ENCODE measurements at regions not wholly inside any gene's neighbourhood (a gene's known extent, or its start where the extent isn't known, plus 50 kb on each side); places are given as distances from the start of the nearest gene placed in this dataset.

DNA sequence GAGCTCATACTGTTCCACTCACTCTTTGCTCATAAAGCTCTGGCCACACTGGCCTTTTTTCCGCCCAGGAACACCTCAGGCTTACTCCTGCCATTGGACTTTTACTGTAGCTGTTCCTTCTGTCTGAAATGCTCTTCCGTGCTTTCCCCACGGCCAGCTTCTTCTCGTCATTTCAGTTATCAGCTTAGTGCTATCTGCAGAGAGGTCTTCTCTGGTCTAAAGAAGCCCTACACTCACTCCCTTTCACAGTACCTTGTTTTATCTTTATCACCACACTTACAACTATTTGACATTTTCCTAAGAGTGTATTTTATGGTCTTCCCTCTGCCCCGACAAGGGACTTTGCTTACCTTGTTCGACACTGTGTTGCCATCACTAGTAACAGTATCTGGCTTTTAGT, 388.1 kb upstream of the SPRED2 start:
- no peak for DNase-seq

DNA sequence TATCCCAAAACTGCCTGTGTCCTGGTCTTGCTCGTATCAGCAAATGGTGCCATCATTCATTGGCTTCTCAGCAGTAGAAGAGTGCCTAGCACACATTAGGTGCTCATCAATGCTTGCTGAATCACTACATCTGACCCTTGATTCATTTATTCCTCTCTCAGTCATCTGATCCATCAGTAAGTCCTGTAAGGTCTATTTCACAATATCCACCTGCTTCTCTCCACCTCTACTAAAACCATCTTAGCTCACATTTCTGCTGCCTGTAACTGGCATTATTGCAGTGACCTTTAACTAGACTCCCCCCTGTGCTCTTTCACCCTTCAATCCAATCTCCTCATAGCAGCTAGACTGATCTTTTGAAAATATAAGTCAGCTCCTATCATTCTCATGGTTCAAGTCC, 387.6 kb upstream of the SPRED2 start:
- no peak for DNase-seq

DNA sequence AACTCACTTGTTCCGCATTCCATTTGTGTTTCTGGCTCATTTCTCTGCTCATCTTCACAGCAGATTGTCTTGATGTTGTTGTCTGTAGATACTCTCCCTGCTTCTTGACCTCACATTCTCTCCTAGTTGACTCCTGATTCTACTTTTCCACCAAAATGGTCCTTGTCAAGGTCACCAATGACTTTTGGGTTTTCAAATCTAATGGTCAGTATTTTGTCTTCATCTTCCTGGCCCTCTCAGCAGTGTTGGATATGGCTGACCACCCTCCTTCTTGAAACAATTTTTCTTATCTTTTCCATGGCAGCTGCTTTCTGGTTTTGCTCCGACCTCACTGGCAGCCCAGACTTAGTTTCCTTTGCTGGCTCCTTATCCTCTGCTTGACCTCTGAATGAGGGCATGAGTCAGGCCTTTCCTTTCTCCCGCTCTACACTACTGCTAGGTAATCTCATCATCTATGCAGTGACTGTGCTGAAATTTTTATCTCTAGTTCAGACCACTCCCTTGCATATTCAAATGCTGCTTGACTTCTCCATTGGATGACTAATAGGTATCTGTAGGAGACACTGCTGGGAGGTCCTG, 386.6 kb upstream of the SPRED2 start:
- DNase-seq, result no peak

DNA sequence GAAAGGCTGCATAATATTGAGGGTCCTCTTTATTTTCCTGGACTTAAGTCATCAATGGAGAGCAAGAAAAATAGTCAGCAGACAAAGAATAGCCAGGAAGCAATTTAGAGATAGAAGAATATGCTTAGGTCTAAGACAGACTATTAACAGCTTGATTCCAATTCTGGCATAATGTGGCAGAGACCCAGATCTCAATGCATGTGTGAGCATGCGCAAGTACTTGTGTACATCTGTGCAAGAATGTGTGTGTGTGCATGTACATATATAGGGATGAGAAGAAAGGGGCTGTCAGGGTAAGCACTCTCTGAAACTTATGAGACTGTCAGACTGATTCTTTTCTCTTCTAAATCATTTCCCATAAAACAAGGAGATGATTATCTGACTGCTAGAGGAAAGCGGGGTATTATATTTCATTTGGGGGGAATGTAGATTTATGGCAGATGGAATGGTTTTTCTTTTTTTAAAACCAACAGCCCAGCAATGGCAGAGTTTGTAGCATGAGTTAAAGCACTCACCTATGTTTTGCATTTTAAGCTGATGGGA, 381.3 kb upstream of the SPRED2 start:
- no peak for DNase-seq

DNA sequence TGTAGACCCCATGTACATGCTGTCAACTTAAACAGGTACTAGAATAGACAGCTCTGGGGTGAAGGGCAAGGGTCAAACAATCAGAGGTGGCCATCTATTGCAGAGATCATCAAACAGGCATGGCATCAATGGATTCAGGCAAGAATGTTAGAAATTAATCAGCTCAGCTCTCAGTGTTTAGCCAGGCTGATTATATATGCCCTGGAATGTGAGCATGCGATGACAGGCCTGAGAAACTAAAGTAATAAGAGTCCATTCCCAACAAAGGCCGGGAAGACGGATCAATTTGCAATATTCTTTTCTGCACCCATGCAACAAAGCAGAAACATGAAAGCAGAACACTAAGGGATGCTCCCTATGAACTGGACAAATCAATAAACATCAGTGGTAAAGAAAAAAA, 380.5 kb upstream of the SPRED2 start:
- DNase-seq, result no peak

DNA sequence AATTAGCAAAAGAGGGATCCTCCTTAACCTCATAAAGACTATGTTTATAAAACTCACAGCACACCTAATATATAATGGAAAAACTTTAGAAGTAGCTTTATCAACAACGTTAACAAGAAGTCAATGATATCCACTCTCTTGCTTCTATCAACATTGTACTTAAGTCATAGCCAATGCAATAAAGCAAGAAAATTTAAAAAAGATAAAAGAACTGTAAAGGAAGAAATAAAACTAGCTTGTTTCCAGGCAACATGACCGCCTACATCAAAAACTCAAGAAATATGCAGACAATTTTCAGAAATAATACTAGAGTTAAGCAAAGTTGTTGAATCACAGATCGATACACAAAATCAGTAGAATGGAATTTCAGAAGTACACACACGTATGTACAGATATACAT, 375.5 kb upstream of the SPRED2 start:
- no peak for DNase-seq

DNA sequence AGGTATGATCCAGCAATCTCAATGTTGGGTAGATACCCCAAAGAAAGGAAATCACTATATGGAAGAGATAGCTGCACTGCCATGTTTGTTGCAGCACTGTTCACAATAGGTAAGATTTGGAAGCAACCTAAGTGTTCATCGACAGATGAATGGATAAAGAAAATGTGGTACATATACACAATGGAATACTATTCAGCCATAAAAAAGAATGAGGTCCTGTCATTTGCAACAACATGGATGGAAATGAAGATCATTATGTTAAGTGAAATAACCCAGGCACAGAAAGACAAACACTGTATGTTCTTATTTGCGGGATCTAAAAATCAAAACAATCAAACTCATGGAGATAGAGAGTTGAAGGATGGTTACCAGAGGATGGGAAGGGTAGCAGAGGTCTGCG, 372.4 kb upstream of the SPRED2 start:
- DNase-seq, result no peak

DNA sequence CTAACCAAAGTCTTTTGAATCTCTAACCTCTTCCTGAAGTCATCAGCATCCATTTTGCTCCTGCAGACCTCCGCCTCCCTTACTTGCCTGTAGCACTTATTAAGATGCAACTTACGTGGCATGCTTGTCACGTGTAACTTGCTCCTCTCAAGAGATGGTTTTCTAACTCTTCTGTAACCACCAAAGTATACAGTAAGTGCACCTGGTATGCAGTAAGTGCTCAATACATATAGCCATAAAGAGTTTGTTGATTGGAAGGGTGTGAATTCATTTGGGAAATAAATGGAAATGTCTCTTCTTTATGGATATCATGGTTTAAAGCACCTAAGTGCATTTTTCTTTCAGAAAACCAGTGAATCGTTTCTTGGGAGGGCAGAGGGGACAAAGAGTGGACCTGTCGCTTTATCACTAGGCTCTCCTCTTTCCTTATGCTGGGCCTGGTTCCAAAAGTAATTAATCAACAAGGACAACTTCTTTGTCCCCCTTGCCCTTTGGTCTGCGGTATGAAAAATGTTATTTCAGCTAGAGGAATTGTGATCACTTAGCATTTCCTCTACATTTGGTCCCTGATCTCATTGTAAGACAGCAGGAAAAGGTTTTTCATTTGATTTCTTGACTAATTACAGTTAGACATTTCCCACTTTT, 370.0 kb upstream of the SPRED2 start:
- DNase-seq, result no peak

DNA sequence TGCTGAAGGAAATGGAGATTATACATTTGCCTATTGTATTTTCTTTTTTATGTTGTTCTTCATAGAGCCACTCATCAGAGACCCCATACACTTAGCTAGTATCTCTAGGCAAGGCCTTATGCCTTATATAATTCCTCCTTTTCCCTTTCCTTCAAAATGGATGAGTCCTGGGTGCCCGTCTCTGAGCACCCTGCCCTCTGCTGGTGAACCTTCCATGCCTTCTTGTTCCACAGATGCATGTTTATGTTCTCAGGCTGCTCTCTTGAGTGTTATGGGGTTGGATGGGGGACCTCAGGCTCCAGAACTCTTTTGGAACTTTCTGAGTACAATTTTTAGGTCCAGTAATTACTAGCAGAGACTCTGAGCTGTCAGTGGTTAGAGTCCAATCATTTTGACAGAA, 368.6 kb upstream of the SPRED2 start:
- DNase-seq, result no peak

DNA sequence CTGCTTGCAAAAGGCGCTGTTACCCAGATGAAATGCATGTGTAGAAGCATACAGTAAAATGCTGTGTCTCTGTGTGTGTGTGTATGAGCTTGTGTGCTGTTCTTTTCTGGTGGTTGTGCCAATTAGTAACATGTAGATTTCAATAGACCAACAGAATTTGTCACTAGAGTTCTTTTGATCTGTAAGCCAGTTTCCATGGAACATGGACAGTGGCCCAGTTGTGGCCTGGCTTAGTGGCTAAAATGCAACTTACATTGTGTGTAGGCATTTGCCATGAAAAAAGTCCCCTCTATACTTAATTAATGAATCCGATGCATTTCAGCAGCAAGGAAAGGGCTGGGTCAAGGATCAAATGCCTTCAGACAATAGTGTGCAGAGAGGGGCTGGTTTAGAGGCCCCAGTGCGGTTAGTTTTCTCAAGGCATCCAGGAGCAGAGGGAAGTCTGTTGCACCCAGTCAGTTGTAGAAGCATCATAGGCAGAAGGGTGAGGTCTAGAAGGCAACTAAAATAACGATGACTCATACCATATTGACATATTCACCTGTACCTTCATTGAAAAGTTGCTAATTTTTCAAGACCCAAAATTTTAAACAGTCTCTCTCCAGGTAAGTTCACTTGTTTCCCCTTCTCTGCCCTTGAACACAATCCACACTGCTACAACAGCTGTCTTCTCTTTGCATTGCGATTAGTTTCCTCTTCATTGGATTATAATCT, 366.9 kb upstream of the SPRED2 start:
- no peak for DNase-seq

DNA sequence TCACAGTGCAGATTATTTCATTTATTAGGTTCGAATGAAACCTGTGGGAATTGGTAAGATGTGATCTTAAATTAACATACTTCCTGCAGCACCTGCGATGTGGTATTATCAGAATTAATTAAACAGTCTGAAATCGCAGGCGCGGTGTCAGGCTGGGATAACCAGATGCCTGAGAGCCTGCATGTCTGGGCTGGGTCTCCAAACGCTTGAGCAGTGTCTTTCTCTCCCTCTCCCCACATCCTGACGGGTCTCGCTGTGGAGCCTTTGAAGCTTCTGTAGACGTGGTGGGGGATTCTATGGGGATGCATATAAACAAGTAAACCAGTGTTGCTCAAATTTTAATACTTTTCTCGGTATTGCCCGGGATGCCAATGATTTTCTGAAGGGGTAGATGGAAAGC, 366.2 kb upstream of the SPRED2 start:
- no peak for DNase-seq

DNA sequence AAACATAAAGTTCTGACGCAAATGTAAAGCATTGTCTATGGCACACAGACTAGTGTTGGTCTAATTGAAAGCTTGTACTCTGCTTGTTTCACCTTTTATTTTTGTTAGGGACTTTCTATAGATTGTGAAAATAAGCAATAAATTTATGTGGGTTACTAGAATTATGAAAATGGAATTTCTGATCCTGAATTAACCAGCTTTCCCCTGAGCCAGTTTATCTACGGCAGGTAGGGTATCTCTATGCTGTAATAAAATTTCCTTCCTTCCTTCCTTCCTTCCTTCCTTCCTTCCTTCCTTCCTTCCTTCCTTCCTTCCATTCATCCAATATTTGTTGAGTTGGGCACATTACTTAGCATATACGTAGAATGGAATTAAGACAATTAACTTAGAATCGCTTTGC, 362.6 kb upstream of the SPRED2 start:
- no peak for DNase-seq

DNA sequence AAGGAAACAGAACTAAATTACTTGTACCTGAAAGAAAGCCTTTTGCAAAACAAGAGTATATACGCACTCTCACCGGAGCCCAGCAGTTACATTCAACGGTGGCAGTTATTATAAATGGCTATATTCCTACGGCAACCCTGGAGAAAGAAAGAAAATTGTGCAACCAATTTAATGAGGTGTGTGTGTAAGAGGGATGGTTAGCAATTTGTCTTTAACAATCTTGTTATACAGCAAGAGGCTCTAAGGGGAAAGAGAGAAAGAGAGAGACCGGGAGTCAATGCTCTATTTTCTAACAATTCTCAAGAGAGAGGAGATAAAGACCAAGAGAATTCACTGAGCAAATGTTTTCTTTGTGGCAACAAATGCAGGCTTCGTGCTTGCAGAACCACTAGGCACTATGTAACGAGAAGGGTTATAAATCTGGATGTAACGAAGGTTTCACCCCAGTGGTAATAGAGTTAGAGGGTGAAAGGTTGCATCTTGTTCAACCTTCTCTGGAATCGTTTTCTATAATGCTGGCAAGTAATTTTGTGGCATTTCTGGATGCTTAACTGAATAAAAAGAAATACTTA, 359.1 kb upstream of the SPRED2 start:
- DNase-seq, result no peak

DNA sequence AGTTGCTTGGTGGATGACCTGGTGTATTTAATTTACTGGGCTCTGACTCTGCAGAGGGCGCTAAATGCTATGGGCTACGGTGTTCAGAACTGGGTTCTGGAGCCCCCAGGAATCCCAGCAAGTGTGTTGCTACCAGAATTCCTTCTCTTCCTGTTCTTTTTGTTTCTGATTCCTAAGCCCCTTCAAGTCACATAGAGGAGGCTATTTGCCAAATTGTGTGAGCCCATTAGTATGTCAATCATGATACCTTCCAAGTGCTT, 358.2 kb upstream of the SPRED2 start:
- DNase-seq, result no peak

DNA sequence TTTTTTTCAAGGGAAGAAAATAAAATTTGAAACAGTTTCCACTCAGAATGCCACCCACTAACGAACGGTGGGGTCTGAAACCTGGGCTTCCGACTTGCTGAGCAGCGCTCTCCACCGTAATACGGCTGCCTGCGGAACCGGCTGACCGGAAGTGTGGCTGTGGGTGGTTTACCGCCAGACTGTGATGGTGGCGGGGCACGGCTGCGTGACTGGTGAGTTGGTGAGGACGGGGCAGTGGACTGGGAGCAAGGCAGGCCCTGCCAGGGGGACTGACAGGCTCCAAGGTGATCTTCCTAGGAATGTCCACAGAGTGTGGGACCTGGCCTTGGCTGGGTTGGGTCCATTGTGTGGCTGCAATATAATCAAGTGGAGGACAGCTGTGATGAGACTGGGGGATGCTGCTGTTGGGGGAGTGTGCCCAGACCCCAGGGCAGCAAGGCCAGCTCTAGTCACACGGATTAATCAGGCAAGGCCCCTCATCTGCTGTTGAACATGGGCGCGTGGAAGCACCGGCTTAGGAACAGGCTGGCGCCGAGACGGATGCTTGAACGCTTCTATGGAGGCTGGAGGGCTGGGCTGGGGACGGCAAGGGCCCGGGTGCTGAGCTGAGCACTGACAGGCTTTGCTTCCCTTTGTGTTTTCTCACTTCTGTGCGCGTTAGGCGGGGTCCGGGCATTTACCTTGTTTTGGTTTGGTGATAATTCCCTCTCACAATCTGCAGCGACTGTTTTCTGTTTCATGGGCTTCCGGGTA, 357.7 kb upstream of the SPRED2 start:
- DNase-seq, result no peak

DNA sequence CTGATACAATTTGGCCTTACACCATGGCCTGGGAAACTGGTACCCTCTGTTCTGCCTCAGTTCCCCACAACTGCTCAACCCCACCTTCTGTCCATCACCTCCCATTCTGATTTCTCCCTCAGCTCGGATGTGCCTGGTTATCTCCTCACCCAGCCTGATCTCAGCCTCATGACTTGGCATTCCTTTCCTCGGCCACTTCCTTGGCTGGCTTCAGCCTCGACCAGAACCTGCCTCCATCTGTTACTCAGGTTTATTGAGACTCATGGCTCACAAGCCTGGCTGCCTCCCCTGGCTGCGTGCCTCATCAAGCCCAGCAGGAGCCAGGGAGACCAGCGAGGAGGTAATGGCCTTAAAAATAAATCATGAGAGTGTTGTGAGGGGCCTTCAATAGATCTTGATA, 356.2 kb upstream of the SPRED2 start:
- no peak for DNase-seq

DNA sequence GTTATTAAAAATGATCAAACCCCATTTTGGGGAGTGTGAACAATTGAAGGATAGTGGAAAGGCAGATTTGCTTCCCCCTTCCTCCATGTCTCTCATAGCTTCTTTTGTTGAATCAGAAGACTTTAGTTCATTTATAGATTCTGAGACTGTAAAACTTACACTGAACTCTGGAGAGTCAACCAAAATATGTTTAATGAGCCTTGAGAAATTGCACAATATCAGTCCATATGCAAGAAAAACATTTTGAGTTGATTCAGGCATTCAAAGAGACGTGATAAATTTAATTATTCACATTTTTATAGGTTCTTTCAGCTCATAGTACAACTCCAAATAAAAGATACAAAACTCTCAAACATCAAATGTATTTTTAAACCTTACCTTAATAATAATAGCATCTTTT, 354.4 kb upstream of the SPRED2 start:
- DNase-seq, result no peak

DNA sequence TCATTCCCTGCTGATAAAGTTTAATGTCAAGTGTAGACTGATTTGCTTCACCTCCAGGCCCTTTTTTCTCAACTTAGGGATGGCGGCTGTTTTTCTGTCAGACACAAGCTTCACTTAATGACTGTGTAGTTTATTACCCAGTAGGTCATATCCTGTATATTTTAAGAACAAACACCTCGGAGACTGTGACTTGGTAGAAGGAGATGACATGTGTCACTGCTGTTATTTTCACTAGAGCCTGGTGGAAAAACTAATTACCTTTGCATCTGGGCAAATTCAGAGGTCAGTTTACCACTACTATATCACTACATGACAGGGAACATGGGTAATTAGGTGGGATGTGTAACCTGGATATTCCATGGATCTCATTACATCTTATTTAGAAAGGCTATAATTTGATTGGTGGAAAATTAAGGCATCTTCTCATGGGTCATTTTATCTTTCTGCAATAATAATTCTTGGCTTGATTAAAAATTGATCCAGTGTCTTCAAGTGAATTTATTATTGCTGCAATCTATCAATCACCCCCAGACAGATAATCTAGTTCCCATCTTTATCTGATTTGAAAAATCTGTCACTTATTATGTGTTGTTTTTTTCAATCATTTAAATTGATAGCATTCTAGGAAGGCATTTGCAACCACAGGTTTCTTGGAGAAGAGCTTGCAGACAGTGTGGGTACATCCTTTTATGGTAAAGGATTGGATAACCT, 353.8 kb upstream of the SPRED2 start:
- DNase-seq, result no peak

DNA sequence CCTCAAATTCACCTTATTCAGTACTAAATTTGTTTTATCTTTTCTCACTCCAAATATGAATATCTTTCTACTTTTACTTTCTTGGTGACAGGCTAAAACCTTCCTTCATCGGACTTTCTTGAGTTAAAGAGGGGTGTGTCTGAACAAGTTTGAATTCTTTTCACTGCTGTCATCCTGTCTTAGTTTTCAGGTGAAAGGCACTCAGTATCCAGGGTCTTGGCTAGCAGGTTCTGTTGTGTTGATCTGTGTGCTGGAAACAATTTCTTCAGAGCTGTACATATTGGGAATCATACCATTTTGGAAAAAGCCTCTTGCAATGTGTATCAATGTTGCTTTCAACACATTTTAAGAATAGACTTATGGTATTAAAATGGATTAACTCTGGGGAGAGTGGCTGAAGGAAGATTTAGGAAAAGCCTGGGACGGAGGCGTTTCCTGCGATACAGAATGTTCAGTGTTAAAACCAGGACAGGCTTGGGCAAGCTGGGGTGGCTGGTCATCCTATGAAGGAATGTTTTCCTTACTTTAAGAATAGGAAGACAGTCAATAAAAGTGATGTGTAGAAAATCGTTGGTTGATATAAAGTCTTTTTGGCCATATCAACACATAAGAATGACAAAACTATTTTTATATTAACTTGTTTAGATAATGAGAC, 350.7 kb upstream of the SPRED2 start:
- no peak for DNase-seq

DNA sequence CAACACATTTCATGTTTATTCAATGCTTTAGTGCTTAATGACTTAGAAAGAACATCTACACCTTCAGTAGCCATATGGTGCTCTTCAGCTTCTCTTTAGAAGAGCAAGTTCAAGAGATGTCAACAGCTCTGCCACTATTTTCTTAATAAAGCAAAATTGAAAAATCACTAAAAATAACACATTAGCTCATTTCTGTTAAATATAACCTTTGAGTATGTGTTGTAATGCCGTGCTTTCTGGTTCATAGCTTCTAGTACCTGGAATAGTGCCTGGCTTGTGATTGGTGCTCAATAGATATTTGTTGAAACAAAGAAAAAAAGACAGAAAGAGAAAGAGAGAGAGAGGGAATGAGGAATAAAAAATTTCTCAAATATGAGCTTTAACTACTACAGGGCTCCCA, 349.8 kb upstream of the SPRED2 start:
- DNase-seq, result no peak

DNA sequence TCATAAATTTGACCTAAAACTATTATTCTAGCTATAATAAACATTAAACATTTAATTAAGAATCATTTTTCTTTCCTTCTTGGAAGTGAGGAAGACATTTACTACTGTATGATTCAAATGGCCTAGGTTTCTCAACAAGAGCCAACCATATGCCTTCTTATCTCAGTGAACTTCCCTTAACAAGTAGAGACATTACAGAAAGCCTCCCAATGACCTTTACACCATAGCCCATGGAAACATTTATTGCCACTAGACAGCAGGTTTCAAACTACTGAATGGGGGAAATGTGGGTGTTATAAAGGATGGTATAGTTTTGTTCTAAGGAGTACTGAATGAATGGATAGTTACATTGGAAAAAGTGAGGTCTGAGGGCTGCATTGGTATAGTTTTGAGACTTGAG, 349.4 kb upstream of the SPRED2 start:
- no peak for DNase-seq

DNA sequence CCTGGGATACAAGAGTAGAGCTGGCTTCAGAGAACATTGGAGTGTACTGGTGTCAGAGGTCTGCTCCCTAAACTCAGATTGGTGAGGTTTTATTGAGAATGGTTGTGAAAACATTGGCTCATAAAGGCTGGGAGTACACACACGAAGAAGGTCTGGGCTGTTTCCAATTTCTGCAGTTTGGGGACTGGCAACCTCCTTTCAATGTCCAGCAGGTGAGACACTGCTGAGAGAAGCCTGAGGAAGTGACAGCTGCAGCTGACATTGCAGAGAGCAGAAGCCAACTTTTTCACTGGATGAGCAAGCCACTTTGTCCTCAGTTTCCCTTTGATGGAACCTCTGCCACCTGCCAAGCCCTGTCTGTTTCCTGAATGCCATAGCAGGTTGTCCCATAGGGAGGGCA, 346.6 kb upstream of the SPRED2 start:
- DNase-seq, result no peak
